Activated CD4-positive, CD25-positive, alpha-beta regulatory T cell treated with anti-CD3 and anti-CD28 coated beads, Interleukin-2, amount 50 U/mL, for 72 hours (primary cell): ENCODE measurements at regions not wholly inside any gene's neighbourhood (a gene's known extent, or its start where the extent isn't known, plus 50 kb on each side); places are given as distances from the start of the nearest gene placed in this dataset.

Experiments used
- DNase-seq: peaks from one replicate; pipeline ENCODE4 v3.0.0; 2021

- DNase-seq = no peak
Observed at GRCh38 chr5:109917154-109917546, 227.4 kb downstream of the MAN2A1 start.

GRCh38 chr5:109917966-109918365 lies 228.2 kb downstream of the MAN2A1 start:
- no peak for DNase-seq

GRCh38 chr5:109920736-109921135 lies 231.0 kb downstream of the MAN2A1 start:
- no peak for DNase-seq

- DNase-seq = no peak
Observed at GRCh38 chr5:109921735-109922380, 232.1 kb downstream of the MAN2A1 start.

- no peak for DNase-seq
Observed at GRCh38 chr5:109922381-109922995, 232.8 kb downstream of the MAN2A1 start.

GRCh38 chr5:109923205-109923604 lies 233.5 kb downstream of the MAN2A1 start:
- DNase-seq = no peak

GRCh38 chr5:109924237-109925107 lies 234.7 kb downstream of the MAN2A1 start:
- no peak for DNase-seq

GRCh38 chr5:109927639-109928038 lies 237.9 kb downstream of the MAN2A1 start:
- DNase-seq = no peak

- DNase-seq = no peak
Observed at GRCh38 chr5:109928046-109928445, 238.3 kb downstream of the MAN2A1 start.

GRCh38 chr5:109928811-109929210 lies 239.1 kb downstream of the MAN2A1 start:
- DNase-seq = no peak

GRCh38 chr5:109929376-109929775 lies 239.6 kb downstream of the MAN2A1 start:
- no peak for DNase-seq

GRCh38 chr5:109929911-109930310 lies 240.2 kb downstream of the MAN2A1 start:
- DNase-seq = no peak

- DNase-seq = no peak
Observed at GRCh38 chr5:109931049-109931780, 241.5 kb downstream of the MAN2A1 start.

GRCh38 chr5:109935833-109936490 lies 246.2 kb downstream of the MAN2A1 start:
- DNase-seq = no peak

GRCh38 chr5:109936996-109937395 lies 247.3 kb downstream of the MAN2A1 start:
- DNase-seq = no peak

GRCh38 chr5:109937951-109938350 lies 248.2 kb downstream of the MAN2A1 start:
- no peak for DNase-seq

- DNase-seq = no peak
Observed at GRCh38 chr5:109938453-109938852, 248.7 kb downstream of the MAN2A1 start.

GRCh38 chr5:109939116-109939682 lies 249.5 kb downstream of the MAN2A1 start:
- no peak for DNase-seq

GRCh38 chr5:109942646-109943045 lies 252.9 kb downstream of the MAN2A1 start:
- DNase-seq = no peak

- DNase-seq = no peak
Observed at GRCh38 chr5:109943701-109944235, 254.0 kb downstream of the MAN2A1 start.

GRCh38 chr5:109944461-109944860 lies 254.7 kb downstream of the MAN2A1 start:
- no peak for DNase-seq

GRCh38 chr5:109945097-109945678 lies 255.5 kb downstream of the MAN2A1 start:
- DNase-seq = no peak
